Endothelial cell of umbilical vein (primary cell): ENCODE measurements at regions not wholly inside any gene's neighbourhood (a gene's known extent, or its start where the extent isn't known, plus 50 kb on each side); places are given as distances from the start of the nearest gene placed in this dataset.

ENCODE experiments used
- BruUV-seq: library from RNA; stranded (reverse); fragments of 400-500 nt; replicated peaks from 2 replicates; lab custom pipeline; 2021; lab: Mats Ljungman, UMichigan
- CTCF ChIA-PET: fragments of 300-600, 350-600 bp; sonication (Branson Sonifier 250); formaldehyde crosslinking; loops from one replicate; lab custom pipeline; 2021; ENCODE audit warnings: antibody characterized with exemption, inconsistent platforms; lab: Charles Lee
- POLR2A ChIA-PET: fragments of 300-600, 350-600 bp; sonication (Branson Sonifier 250); formaldehyde crosslinking; loops from one replicate; lab custom pipeline; 2021; ENCODE audit warnings: antibody characterized with exemption, inconsistent platforms; lab: Charles Lee
- DNase-seq: peaks from one replicate; pipeline ENCODE4 v3.0.0-alpha.2; 2011; ENCODE audit warnings: low read depth, low spot score
- FAIRE-seq: peaks from 2 replicates; lab custom pipeline; 2011; peaks lifted over from hg19 to GRCh38; lab: Jason Lieb, UNC
- H2AFZ ChIP-seq: 2 replicates; pipeline ENCODE4 v1.6.0; 2012; ENCODE audit warnings: low read depth, low read length, control low read depth, inconsistent platforms
- H3K27ac ChIP-seq: 2 replicates; pipeline ENCODE4 v1.5.1; 2011; ENCODE audit warnings: low read depth, mild to moderate bottlenecking, control low read depth, low read length, moderate library complexity; ENCODE audit not compliant: insufficient read depth
- H3K27me3 ChIP-seq, 2 experiments: 2 replicates each; pipeline versions ENCODE4 v1.6.0 to v1.6.1; 2011; ENCODE audit warnings: low read length in 2 of 2, mixed read lengths in 1 of 2; ENCODE audit not compliant: control insufficient read depth in 2 of 2, insufficient read depth in 2 of 2
- H3K36me3 ChIP-seq, 2 experiments: 2 replicates in 1 of 2; 3 replicates in 1 of 2; pipeline ENCODE4 v1.5.1; 2011; ENCODE audit warnings: low read length in 2 of 2, mild to moderate bottlenecking in 1 of 2, moderate library complexity in 1 of 2; ENCODE audit not compliant: control insufficient read depth in 2 of 2, insufficient read depth in 2 of 2; ENCODE audit errors: extremely low read depth in 1 of 2
- H3K4me1 ChIP-seq: 3 replicates; pipeline ENCODE4 v1.5.1; 2011; ENCODE audit warnings: mild to moderate bottlenecking, low read length; ENCODE audit not compliant: control insufficient read depth, insufficient read depth; ENCODE audit errors: extremely low read depth
- H3K4me2 ChIP-seq: 2 replicates; pipeline ENCODE4 v1.6.1; 2011; ENCODE audit warnings: low read length, control low read depth, mixed read lengths; ENCODE audit not compliant: insufficient read depth
- H3K4me3 ChIP-seq, 3 experiments: fragments of 200-600 bp in 1 of 3; sonication (generic), shearing (Covaris generic) in 1 of 3; replicated peaks in 1 of 3; 2 replicates each; pipeline ENCODE4 v1.5.1; 2011 to 2016; ENCODE audit warnings: control low read depth in 3 of 3, low read length in 3 of 3, mild to moderate bottlenecking in 2 of 3, inconsistent platforms in 1 of 3, low read depth in 1 of 3, moderate library complexity in 1 of 3; ENCODE audit not compliant: insufficient read depth in 1 of 3
- H3K79me2 ChIP-seq: 2 replicates; pipeline ENCODE4 v1.6.0; 2012; ENCODE audit warnings: low read length, inconsistent platforms; ENCODE audit not compliant: control insufficient read depth, insufficient read depth
- H3K9ac ChIP-seq: replicated peaks from 2 replicates; pipeline ENCODE3; 2011; ENCODE audit warnings: low read length, control low read depth; ENCODE audit not compliant: insufficient read depth; ENCODE audit errors: extremely low read depth
- H3K9me1 ChIP-seq: replicated peaks from 3 replicates; pipeline ENCODE4 v1.6.0; 2011; ENCODE audit warnings: mild to moderate bottlenecking, low read length; ENCODE audit not compliant: control insufficient read depth, insufficient read depth; ENCODE audit errors: extremely low read depth
- H3K9me3 ChIP-seq: replicated peaks from 2 replicates; pipeline ENCODE4 v1.5.1; 2012; ENCODE audit warnings: low read length, inconsistent platforms; ENCODE audit not compliant: control insufficient read depth, insufficient read depth
- H4K20me1 ChIP-seq: replicated peaks from 2 replicates; pipeline ENCODE3; 2011; ENCODE audit warnings: mild to moderate bottlenecking, low read length; ENCODE audit not compliant: control insufficient read depth, insufficient read depth; ENCODE audit errors: extremely low read depth
- CTCF ChIP-seq, 2 donors: IDR thresholded peaks; 1 replicate in 1 of 2; 2 replicates in 1 of 2; pipeline ENCODE4 v1.5.1; 2011; ENCODE audit warnings: low read length in 2 of 2, mild to moderate bottlenecking in 2 of 2, moderate library complexity in 2 of 2, control low read depth in 1 of 2, inconsistent platforms in 1 of 2, low read depth in 1 of 2; ENCODE audit not compliant: insufficient read depth in 1 of 2; ENCODE audit errors: extremely low read depth in 1 of 2
- EZH2 ChIP-seq: IDR thresholded peaks from 2 replicates; pipeline ENCODE4 v1.6.1; 2012; ENCODE audit warnings: borderline replicate concordance, low read depth, mild to moderate bottlenecking, moderate library complexity, low read length, inconsistent platforms; ENCODE audit not compliant: severe bottlenecking
- FOS ChIP-seq: IDR thresholded peaks from 2 replicates; pipeline ENCODE4 v1.6.1; 2011; ENCODE audit warnings: mild to moderate bottlenecking, low read length, moderate library complexity, borderline replicate concordance; ENCODE audit not compliant: insufficient read depth
- GATA2 ChIP-seq: IDR thresholded peaks from 2 replicates; pipeline ENCODE4 v1.7.0; 2011; ENCODE audit warnings: low read depth, mild to moderate bottlenecking, moderate library complexity, mixed read lengths, low read length; ENCODE audit not compliant: insufficient read length, insufficient read depth
- JUN ChIP-seq: IDR thresholded peaks from 2 replicates; pipeline ENCODE4 v1.6.1; 2011; ENCODE audit warnings: borderline replicate concordance, low read depth; ENCODE audit not compliant: insufficient read length, insufficient read depth
- MYC ChIP-seq: IDR thresholded peaks from one replicate; pipeline ENCODE4 v1.6.1; 2011; ENCODE audit warnings: mild to moderate bottlenecking, low read depth, low read length
- POLR2A ChIP-seq: IDR thresholded peaks from 2 replicates; pipeline ENCODE4 v1.6.1; 2012; ENCODE audit warnings: low read depth, mild to moderate bottlenecking, control low read depth, low read length
- POLR2AphosphoS5 ChIP-seq: IDR thresholded peaks from 2 replicates; pipeline ENCODE4 v1.6.1; 2012; ENCODE audit warnings: low read depth, mild to moderate bottlenecking, control low read depth, low read length, moderate library complexity; ENCODE audit not compliant: insufficient read depth
- dilution Hi-C: fragments of 300-500 bp; cut with MboI; formaldehyde crosslinking; loops from one replicate; pipeline ENCODE4 v1.15.0; 2019; ENCODE audit warnings: low sequenced_read_pairs; ENCODE audit not compliant: extremely low pct_ligation_motif_present
- intact Hi-C: fragments of 100-400 bp; cut with micrococcal nuclease; formaldehyde crosslinking; loops from one replicate; pipeline ENCODE4 v1.10.0; 2022
- TF ChIP-seq, protein P1 (sequence below): IDR thresholded peaks from 2 replicates; pipeline ENCODE4 v1.6.1; 2011; ENCODE audit not compliant: insufficient read depth, insufficient read length

GRCh38 chr3:117723825-117724224 is 1014.2 kb downstream of the TUSC7 start:
- Histone ChIP-seq H3K4me3 (no peak overlapping the region), H3K9me1 (peaks cover 3% of the 10 kb centered on the region), H3K4me1 (no peaks in the 10 kb centered on the region), H3K79me2 (no peaks in the 10 kb centered on the region), H3K27ac (no peak overlapping the region), H3K9ac (no peak overlapping the region), H3K4me2 (no peak overlapping the region), H3K36me3 (no peaks in the 10 kb centered on the region), H4K20me1 (no peaks in the 10 kb centered on the region), H3K9me3 (no peaks in the 10 kb centered on the region), H3K27me3 (peaks cover 0 to 3% of the 10 kb centered on the region in 2 experiments), H2AFZ (no peak overlapping the region)
- ChIA-PET POLR2A (no interaction called here), CTCF (interaction anchor here (2.2 to 4.2 kb wide), 2 partner anchors 198 to 953 kb away, joined by 5 to 33 read pairs; no protein-coding TSS in a partner anchor)
- intact Hi-C loops: loop anchor here (10.0 kb wide), 2 partner anchors 171 to 271 kb away; no protein-coding TSS in a partner anchor
- BruUV-seq: no TSS peak
- dilution Hi-C loops: no loop called here
- no peak for DNase-seq
- FAIRE-seq: no peak
- TF ChIP-seq JUN (no peak), POLR2A (no peak), FOS (no peak), MYC (no peak), GATA2 (no peak), POLR2AphosphoS5 (no peak), EZH2 (no peak), CTCF (IDR thresholded peaks at IDR 0.05; ENCODE audit: extremely low read depth in 1 of 2, insufficient read depth in 1 of 2, low read depth in 1 of 2, low read length in 2 of 2) (no peak)
- TF ChIP-seq, protein P1, sequence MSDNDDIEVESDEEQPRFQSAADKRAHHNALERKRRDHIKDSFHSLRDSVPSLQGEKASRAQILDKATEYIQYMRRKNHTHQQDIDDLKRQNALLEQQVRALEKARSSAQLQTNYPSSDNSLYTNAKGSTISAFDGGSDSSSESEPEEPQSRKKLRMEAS: no peak
